Hematopoietic multipotent progenitor cell (in vitro differentiated cells): ENCODE measurements at regions not wholly inside any gene's neighbourhood (a gene's known extent, or its start where the extent isn't known, plus 50 kb on each side); places are given as distances from the start of the nearest gene placed in this dataset.
"Not testable (repeated sequence)": the region's sequence is repeated elsewhere in the genome, so short reads cannot be mapped to it uniquely, and the experiment has no call there.

Source experiments
- DNase-seq, 3 donors: peaks; one replicate each; pipeline ENCODE4 v3.0.0-alpha.2; 2011 to 2015; ENCODE audit warnings: low read depth in 2 of 3, low spot score in 2 of 3

DNA sequence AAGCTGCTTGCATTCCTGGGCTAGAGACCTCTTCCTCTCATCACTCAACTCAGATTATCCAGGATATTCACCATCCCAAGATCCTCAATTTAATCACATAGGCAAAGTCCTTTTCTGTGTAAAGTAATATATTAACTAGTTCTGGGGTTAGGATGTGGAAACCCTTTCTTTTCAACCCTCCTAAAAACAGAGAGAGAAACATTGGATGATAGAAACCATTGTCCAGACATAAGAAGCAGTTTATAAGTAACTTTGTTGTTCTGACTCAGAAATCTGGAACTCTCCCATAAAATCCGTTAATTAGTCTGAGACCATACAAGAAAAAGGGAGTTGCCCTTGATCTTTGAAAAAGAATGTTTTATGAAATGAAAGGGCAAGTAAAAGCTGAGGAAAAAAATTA is 817.1 kb upstream of the CDH9 start:
- DNase-seq: no peak

DNA sequence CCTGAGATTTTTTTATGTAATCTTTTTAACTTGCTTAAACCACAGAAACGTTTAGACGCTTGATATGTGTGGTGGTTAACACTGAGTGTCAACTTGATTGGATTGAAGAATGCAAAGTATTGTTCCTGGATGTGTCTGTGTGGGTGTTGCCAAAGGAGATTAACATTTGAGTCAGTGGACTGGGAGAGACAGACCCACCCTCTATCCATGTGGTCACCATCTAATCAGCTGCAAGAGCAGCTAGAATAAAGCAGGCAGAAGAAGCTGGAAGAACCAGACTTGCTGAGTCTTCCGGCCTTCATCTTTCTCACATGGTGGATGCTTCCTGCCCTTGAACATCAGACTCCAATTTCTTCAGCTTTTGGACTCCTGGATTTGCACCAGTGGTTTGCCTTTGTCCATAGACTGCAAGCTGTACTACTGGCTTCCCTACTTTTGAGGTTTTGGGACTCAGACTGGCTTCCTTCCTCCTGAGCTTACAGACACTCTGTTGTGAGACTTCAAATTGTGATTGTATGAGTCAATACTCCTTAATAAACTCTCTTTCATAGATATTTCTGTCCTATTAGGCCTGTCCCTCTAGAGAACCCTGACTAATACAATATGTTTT is 816.0 kb upstream of the CDH9 start:
- peak in 2 of 3 donors; percentile 5 to 18 for DNase-seq

DNA sequence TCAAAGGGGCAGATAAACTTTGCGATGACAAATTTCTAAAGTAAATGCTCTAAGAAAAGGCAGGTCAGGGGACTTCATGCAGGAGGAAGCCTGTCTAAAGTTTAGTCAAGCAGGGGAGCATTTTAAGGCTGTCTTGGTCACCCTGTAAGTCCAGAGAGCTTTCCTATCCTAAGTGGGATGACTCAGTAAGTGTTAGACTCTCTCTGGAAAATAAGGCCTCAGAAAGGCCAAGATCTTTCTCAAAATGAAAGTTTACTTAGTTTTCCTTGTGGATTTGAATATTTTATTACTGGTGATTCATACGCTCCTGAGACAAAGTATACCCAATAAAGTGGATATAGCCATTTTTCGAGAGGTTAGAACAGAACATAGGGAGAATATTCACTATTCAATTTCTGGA is 806.9 kb upstream of the CDH9 start:
- DNase-seq: no peak

DNA sequence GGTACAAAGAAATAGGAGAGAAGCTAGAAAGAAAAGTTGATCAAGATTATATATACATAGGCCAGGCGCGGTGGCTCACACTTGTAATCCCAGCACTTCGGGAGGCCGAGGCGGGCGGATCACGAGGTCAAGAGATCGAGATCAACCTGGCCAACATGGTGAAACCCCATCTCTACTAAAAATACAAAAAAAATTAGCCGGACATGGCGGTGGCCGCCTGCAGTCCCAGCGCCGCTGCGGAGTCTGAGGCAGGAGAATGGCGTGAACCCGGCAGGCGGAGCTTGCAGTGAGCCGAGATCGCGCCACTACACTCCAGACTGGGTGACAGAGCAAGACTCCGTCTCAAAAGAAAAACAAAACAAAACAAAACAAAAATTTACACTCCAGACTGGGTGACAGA is 798.3 kb upstream of the CDH9 start:
- DNase-seq: not testable (repeated sequence)

DNA sequence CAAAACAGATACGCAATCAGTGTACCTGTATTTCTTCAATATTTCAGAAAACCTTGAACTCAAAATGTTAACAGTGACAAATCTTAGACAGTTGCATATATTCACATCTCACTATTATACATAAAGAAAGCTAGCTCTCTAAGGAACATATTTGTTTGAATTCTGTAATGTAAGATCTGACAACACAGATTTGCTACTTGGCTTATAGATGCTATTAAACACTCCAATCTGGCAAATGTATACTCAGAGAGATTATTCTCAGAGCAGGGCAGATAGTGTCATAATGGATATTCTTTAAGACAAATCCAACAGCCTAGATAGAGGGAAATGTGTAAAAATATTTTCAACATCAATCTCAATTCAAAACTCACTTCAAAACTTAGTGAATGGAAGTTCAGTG is 794.5 kb upstream of the CDH9 start:
- DNase-seq: no peak

DNA sequence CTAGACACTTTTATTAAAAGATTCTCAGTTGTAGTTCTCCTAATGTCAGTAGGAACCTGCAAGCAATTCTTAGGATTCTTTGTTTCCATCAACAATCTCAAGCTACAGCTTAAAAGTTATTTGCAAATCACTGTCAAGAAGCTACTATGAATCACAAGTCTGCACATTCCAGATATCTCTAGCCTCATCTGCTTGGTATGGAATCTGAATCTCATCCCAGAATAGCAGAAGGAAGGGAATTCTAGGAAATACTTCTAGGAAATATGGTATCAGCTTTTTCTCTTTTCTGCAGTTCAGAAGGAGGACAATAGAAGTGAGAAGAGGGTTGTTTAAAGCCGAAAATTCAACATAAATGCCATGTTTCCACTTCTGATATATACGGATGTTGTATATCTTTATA is 792.2 kb upstream of the CDH9 start:
- DNase-seq: no peak

DNA sequence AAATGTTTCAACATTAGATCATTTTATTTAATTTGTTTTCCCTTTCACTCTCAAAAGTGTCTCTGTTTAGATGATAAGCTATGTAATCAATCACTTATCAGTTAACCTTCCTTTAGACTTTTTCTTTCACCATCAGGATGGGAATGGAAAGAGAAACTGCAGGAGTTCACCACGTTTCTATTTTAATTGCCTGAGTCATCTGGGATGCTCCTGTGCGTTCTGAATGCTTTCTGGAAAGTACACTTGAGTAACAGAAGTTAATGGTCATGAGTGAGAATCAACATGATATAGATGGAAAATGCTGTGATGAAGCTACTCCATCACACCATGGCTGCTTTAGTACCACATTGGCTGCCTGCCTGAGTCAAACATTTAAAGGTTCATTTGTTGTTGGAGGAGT is 783.3 kb upstream of the CDH9 start:
- DNase-seq: no peak

DNA sequence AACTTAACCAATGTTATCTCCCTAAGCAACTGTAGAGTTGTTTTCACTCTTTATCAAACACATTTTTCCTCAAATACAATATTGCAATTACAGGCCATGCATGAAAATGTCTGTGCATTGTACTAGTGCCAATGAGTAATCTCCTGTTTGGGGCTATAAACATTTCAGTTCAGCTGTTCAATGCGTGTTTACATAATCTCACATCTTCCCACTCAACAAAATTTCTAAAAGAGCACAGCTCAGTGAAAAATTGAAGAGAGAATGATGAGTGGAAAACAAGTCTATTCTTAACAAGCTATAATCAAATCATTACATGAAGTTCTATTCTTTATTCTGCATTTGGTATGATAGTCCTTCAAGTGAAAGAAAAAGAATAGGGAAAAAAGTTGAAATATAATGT is 780.5 kb upstream of the CDH9 start:
- no peak for DNase-seq

DNA sequence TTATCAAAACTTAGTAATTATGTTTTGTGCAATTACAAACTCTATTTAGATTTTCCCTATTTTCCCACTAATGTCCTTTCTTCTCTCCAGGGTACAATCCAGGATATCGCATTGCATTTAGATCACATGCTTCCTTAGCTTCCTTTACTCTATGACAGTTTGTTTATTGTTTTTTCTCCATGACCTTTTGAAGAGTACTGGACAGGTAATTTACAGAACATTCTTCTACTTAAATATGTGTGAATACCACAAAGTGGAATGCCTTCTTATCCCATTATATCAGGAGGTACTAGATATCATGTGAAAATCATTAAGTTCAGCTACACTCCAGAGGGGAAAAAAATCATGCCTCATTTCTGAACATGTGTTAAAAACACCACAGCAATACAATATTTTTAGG is 776.6 kb upstream of the CDH9 start:
- DNase-seq: no peak

DNA sequence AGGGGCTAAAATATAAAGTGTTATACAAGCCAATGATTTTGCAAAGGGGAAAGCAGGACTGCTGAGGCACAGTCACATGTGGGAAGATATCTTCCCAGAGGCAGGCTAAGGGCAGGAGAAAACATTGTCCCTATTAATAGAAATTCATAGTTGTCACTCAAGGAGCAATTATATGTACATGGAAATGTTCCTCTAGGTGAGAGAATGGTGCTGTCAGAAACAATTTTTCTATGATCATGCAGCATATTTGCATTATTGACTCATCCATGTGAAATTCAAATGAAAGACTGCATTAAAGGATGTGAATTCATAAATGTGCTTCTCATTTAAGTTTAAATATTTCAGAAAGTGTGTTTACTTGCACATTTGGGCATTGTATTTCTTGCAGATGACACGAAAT is 775.9 kb upstream of the CDH9 start:
- no peak for DNase-seq

DNA sequence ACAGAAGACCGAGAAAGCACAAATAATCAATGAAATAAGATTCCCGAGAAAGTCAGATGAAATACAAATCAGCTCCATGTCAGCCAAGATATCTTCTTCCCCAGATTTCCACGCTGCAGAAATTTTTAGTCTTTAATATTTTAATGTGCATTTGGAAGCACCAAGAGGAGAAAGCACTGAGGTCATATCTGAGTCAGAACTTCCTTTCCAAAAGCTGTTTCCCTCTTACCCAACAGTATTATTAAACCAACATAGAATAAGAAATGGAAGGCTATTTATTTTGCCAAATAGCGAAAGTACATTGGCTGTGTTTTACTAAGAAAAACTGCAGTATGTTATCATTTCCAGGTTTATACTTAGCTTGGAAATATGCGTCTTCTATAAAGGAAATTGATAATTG is 772.1 kb upstream of the CDH9 start:
- peak in 2 of 3 donors; percentile 1 to 9 for DNase-seq

DNA sequence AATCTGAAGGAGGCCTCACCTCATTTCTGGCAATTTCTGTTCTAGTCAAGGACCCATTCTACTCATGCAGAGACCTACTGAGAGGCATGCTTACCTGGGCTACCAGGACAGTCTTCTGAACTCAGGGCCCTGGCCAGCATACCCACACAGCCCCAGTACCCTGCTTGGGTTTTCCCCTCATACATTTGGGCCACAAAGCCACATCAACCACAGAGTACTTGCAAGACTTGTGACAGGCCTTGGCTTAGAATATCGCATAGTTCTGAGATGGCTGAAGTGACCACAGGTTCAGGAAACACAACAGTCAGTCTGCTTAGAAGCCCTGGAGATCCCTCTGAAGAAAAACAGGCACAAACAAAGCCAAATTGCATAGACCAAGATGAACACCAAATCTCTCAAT is 758.8 kb upstream of the CDH9 start:
- no peak for DNase-seq

DNA sequence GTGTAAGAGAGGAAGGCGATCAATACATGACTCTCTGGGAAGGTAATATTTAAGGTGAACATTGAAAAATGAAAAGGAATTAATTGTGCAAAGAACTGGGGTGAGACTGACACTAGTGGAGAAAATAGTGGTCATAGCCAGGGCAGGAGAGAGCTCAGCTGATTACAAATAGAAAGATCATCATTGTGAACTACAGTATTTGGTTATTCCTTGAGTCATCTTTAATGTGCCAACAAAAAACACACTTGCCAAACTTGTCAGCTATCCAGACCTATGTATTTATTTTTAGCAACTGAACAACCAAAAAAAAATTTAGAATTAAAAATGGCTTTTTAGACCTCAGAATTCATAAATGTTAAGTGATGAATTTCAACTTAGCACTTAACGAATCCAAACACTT is 749.8 kb upstream of the CDH9 start:
- DNase-seq: no peak

DNA sequence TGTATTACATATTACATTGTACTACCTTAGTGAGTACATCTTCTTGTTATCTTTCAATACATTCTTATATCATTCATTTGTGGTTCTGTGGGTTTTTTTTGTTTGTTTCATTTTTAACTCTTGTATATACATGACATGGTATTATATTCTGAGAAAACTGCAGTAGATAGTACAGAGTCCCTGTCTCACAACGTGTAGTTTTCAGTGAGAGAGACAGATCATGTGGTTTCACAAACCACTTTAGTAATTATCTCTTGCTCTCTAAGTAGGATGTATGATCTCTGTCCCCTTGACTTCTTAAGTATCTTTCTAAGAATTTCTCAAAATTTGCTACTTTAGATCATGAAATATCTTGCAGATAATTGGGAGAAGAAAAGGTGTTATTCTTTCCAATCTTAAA is 745.9 kb upstream of the CDH9 start:
- DNase-seq: no peak

DNA sequence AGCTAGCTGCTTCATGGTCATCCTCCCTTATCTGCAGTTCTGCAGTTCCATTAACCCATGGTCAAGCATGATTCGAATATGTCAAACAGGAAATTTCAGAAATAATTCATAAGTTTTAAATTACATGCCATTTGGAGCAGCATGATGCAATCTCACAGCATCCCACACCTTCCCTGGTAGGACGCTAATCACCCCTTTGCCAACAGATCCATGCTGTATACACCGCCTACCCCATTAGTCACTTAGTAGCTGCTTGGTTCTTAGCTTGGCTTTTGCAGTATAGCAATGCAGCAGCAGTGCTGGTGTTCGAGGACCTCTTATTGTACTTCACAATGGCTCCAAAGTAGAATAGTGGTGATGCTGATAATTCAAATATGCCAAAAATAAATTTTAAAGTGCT is 739.7 kb upstream of the CDH9 start:
- DNase-seq: no peak

DNA sequence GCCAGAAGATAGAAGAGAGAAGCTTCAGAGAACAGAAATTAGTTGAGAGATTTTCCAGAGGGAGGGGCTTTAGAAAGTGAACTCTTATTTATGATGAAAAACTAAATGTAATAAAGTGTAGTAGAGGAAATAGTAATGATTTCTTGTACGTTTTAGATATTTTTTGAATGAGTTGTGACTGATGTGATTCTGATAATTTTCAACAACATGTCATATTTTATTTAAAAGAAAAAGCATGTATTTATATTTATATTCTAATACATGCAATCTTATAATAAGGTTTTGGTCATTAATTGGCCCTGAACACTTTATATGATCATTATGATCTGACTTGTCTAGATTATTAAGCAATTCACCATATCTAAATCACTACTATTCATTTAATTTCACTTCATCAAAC is 735.2 kb upstream of the CDH9 start:
- no peak for DNase-seq

DNA sequence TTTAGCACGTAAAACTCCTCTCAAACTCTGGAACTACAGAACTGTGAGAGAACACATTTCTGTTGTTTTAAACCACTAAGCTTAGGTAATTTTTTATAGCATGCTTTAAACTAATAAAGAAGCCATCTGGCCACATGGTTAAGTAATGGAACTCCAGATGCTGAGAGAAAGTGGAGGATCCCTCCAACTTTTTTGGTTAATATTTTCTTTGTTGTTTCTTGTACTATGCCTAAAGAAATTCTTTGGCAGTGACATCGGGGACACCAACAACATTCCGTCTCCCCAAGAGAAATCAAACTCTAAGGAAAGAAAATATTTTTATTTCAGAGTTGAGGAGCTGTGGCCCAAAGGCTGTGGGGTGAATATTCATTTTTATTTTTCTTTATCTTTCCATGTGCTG is 734.8 kb upstream of the CDH9 start:
- DNase-seq: no peak

DNA sequence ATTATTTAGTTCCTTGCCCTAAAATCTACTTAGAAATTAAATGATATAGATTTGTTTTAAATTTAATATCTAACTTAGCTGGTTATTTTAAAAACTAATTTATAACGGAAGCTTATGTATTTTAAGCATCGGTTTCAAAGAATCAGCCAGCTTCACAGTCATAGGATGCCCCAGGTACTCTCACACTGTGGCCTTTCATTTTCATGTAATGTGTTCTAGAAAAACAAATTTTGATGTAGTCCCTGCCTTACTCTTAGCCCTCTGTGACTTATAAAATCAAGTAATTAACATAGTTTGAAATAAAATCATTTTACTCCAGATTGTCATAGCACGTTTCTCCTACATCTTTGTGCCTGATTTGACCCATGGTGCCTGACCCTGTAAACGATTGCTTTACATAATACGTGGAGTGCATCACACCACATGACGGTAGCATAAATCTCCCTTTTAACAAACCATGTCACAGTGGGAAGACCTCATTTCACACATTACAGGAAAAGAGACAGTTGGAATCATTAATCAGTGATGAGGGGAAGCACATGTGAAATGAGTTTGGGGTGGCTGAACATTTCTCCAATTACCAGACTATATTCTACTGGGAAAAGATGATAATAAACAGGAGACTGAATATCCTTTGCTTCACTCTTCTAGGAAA is 731.5 kb upstream of the CDH9 start:
- no peak for DNase-seq

DNA sequence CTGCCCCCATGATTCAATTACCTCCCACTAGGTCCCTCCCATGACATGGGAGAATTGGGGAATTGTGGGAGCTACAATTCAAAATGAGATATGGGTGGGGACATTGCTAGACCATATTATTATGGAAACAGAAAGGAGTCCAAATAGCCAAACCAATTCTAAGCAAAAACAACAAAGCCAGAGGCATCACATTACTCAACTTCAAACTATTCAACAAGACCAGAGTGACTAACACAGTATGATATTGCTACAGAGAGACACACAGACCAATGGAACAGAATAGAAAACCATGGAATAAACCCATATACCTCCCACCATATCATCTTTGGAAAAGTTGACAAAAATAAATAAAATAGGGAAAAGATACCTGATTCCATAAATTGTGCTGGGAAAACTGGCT is 710.5 kb upstream of the CDH9 start:
- DNase-seq: no peak

DNA sequence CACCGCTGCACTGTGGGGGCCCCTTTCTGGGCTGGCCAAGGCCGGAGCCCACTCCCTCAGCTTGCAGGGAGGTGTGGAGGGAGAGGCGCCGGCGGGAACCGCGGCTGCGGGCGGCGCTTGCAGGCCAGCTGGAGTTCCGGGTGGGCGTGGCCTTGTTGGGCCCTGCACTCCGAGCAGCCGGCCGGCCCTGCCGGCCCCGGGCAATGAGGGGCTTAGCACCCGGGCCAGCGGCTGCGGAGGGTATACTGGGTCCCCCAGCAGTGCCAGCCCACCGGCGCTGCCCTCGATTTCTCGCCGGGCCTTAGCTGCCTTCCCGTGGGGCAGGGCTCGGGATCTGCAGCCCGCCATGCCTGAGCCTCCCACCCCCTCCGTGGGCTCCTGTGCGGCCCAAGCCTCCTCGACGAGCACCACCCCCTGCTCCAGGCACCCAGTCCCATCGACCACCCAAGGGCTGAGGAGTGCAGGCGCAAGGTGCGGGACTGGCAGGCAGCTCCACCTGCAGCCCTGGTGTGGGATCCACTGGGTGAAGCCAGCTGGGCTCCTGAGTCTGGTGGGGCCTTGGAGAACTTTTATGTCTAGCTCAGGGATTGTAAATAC is 705.1 kb upstream of the CDH9 start:
- DNase-seq: not testable (repeated sequence)

DNA sequence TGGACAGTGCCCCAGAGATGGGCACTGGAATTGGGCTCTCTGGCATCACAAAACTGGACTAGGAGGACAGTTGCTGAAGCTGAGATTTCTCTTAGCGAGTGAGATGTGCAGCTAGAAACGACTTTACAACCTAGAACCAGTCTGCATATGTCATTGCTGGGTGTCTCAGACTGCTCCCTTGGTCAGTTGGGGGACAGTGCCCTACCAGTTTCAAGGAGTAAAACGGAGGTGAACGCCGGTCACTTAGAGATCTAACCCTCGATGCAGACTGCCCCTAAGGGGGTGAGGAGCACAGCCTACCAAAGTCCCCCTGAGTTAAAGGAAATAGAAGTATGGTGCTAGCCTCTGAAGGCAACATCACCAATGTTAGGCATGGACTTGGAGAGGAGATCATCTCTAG is 704.4 kb upstream of the CDH9 start:
- no peak for DNase-seq

DNA sequence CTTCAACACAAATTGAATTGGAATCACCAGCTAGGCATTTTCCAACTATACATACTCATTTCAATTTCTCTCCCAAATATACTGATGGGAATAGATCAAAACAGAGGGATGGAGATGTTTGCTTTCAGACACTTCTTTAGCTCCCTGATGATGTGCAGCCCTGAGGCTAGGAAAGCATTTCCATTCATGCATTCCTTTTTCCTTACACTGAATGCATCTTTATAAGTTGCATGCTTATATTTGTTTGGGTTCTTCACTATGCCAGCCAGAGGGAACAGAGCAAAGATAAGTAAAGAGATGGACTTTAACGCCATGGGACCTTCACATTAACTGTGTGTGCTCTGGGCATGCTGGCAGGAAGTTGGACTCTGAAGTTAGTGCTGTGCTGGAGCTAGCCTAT is 696.5 kb upstream of the CDH9 start:
- DNase-seq: no peak

DNA sequence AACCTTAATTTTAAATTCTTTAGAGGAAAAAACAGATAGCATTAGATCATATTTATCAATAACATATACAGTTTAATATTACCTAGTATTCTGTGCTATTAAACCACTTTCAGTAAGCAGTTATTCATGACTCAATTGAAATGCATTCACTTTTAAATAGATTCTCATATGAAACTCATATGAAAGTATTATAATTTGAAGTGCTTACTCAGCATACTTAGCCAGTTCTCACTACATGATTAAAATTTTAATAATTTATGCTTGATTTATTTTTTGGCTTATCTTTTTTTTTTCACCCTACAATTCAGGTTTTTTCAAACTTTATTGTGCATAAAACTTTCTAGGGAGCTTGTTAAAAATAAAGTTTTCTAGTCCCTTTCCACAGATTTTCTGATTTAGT is 694.9 kb upstream of the CDH9 start:
- DNase-seq: no peak
